ENCODE measurements at regions not wholly inside any gene's neighbourhood (a gene's known extent, or its start where the extent isn't known, plus 50 kb on each side); places are given as distances from the start of the nearest gene placed in this dataset.

DNA sequence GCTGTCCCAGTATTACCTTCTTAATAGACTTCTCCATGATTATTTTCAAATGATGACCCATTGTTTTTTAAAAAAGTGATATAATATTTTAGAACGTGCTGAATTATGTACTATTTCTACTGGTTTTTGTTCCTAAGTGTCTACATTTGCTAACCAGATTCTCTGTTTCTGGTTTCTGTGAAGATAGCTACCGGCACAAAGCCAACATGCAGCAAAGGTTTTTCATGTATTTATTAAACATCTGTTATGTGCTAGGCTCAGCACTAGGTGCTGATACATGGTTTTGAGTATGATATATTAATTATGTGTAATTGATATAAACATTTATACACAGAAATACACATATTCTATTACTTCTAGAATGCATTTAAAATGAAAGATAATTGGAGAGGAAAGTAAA lies 1035.6 kb downstream of the PCDH17 start:
- TF ChIP-seq POLR2A (IDR thresholded peaks at IDR 0.05) (no peak), CTCF (IDR thresholded peaks at IDR 0.05) (no peak)
